Islet of Langerhans (tissue), 1 donor: ENCODE measurements at regions not wholly inside any gene's neighbourhood (a gene's known extent, or its start where the extent isn't known, plus 50 kb on each side); places are given as distances from the start of the nearest gene placed in this dataset.

Experiments used
- FAIRE-seq: peaks from one replicate; lab custom pipeline; 2011; peaks lifted over from hg19 to GRCh38; lab: Jason Lieb, UNC

GRCh38 chr1:115203287-115203686, 114.0 kb upstream of the TSPAN2 start:
- no peak for FAIRE-seq

- FAIRE-seq: no peak
Measured at GRCh38 chr1:115201598-115201997, 112.3 kb upstream of the TSPAN2 start.

- no peak for FAIRE-seq
Measured at GRCh38 chr1:115199416-115200132, 110.3 kb upstream of the TSPAN2 start.

GRCh38 chr1:115198938-115199337, 109.6 kb upstream of the TSPAN2 start:
- no peak for FAIRE-seq

DNA sequence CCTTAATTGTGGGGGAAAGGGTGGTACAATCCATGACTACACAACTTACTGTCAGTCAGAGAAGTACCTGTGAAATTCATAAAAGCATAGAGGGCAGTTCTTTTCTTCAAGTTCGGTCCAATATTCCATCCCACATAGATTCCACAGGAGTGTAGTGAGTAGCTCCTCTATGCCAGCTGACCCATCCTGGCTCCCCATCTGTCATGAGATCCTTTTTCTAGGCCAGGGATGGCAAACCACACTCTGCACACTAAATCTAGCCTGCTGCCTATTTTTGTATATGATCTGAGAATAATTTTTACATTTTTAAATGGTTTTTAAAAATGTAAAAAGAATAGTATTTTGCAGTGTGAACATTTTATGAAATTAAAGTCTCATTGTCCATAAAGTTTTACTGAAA, 107.0 kb upstream of the TSPAN2 start:
- FAIRE-seq: no peak

- no peak for FAIRE-seq
Measured at GRCh38 chr1:115194506-115194905, 105.2 kb upstream of the TSPAN2 start.

DNA sequence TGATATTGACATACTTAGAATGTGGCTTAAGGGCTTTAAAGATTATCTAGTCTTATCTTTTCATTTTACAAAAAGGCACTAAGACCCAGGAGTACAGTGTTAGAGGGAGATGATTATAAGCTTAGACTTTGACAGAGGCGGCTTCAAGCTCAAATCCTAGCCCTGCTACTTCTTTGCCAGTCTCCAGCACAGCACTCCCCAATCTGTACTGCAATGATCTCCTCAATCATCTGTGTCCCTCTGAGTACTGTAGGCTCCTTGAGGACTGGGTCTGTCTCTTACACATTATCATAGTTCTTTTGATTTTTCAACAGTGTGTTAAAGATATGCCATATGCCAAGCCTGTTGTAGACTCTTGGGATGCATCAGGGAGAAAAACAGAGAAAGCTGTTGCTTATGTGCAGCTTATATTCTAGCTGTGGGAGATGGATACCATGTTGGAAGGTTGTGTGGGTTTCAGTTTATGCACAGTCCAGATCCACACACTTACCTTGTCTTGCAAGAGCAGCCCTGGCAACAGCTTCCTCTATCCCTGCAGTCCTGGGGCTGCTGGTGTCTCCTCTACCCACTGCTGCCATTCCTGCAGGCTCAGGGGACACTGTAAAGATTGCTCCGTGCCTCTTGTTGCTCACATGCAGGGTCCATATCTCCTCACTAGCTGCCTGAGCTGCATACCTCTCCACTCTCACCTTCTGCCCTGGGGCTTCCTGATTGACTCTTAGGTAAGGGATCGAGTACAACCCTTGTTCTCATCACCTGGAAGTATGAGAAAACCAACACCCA, 103.9 kb upstream of the TSPAN2 start:
- FAIRE-seq: no peak

DNA sequence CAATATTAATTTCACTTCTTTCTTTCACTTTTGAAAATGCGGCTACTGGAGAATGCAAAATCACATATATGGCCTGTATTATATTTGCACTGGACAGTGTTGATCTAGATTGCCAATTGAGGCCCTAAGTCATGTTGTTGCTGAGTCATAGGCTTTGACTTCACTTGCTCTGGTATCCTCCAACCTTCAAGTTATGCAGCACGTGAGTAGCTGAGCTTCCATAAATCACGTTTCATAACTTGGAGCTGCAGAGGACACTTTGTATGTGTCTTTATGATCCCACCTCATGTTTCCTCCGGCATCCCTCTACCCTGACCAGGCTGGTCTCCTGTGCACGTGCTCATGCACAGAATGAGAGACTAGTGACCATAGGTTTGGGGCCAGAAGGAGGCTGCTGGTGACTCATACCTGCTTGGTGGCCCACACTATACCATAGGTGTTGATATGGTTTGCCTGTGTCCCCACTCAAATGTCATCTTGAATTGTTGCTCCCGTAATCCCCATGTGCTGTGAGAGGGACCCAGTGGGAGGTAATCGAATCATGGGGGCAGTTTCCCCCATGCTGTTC, 103.0 kb upstream of the TSPAN2 start:
- no peak for FAIRE-seq

DNA sequence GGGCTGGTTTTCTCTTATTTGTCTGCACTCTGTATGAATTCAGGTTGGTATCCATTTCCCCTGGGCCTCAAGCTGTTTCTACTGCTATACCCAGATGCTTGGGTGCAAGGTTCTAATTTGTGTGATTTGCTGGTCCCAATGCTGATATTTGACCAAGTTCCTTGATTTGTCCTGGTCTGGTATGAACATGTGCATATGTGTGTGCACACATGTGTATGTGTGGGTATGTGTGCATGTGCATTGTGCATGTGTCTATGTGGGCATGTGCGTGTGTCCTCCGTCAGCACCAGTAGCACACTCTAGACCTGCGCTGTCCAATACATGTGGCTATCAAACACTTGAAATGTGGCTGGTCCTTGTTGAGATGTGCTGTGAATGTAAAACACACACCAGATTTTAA, 102.4 kb upstream of the TSPAN2 start:
- FAIRE-seq: no peak

DNA sequence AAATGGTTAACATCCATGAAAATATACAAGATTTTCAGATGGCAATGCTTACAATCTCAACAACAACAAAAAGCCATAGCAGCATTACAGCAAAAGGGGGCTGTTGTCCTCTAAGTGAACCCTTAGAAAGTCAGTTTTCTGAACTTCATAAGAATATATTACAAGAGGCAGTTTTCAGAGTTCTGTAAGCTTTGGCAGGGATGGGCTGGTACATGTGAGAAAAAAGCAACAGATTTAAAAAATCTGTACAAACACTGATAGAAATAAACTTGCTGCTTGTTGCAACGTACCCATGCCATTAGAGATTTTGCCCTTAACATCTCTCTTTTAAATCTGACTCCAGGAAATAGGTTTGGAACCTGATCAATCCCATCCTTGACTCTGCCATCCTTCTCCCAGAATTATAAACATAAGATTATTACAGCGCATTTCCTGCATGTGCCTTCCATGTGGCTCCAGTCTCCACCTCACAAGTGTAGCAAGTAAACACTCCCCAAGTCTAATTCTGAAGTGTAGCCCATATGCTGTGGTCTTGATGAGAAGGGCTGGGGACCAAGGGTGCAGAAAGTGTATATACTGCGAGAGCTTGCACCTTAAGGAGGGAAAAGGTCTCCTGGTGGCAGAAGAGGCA, 101.4 kb upstream of the TSPAN2 start:
- FAIRE-seq: no peak

- no peak for FAIRE-seq
Measured at GRCh38 chr1:115189814-115190539, 100.7 kb upstream of the TSPAN2 start.

GRCh38 chr1:115188680-115189395, 99.5 kb upstream of the TSPAN2 start:
- FAIRE-seq: no peak

DNA sequence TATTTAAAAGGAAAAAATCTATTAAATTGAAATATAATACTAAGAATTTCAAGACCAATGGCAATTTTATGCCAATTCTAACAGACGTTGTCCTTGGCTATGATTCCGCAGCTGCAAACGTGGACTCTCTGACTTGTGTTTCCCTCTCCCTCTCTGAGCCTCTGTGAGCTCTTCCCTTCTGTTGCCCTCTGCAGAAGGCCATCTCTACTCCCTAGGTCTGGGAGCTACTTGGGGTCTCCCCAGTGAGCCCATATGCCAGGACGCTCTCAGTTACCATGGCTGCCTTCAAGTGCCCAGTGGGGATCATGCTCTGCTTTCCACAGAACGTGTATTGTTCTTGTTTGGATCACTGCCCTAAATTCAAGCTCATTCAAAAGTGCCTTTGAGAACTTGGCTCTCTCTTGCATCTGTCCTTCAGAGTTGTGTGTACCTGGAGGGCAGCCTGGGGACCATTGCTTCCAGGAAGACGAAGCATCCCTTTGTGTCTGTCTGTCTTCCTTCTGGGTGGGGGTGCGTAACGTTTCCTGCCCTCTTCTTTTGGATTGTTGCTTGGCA, 97.5 kb upstream of the TSPAN2 start:
- FAIRE-seq: no peak

- no peak for FAIRE-seq
Measured at GRCh38 chr1:115185336-115185735, 96.0 kb upstream of the TSPAN2 start.

DNA sequence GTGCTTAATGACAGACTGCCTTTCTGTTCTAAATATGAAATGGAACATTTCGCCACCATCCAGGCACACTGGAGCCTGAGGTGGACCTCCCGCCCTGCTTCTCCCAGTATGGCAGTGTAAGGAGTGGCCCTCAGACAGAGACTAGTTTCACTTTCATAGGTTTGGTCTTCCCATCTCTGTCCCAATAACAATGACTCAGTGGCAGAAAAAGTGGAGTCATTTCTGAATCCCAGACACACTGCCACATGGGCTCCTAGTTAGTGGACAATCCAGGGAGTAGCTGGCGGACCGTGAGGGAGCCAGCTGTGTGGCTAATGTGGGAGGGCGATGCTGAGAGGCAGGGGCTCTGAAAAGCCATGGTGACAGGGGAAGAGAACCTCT, 95.6 kb upstream of the TSPAN2 start:
- no peak for FAIRE-seq

GRCh38 chr1:115184260-115184950, 95.1 kb upstream of the TSPAN2 start:
- FAIRE-seq: no peak

DNA sequence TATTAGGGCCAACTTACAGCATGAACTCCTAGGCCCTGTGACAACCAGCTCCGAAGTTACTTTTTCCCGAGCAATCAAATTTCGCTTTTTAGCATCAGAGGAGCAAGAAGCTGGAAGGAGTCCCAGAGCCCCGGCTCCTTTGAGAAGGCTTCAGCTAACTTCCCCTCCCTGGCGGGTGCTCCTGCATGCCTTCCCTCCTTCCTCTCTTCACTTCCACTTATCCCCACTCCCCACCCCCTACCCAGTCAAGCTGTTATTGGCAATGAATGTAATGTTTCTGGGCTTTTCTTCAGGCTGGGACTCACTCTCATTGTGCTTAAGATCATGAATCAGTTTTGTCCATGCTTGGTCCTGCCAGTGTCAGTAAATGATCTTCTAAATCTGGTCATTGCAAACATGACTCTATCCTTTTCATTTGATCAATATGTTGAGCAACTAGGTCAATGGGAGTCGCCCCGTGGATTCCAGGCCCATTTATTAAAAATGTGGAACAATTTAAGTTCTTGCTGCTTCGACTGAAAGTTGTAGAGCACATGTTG, 94.5 kb upstream of the TSPAN2 start:
- no peak for FAIRE-seq

GRCh38 chr1:115183158-115183557, 93.9 kb upstream of the TSPAN2 start:
- no peak for FAIRE-seq

GRCh38 chr1:115182012-115182715, 92.9 kb upstream of the TSPAN2 start:
- no peak for FAIRE-seq

DNA sequence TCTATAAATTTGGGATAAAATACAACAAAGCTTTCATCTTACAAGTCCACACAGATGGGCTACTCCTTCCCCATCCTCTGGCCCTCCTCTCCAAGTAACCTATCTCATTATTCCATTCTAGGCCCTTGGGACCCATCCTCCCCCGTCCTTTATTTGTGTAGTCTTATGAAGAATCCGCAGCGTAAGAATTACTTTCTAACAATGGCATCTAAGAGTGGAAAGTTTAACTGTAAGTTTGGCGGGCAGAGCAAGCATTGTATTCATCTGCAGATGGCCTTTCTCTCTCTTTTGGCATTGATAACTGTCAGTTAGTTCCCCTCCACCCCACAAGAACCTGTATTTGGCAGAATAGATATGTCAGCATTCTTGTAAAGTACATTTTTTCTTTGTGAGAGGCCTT, 91.9 kb upstream of the TSPAN2 start:
- FAIRE-seq: no peak
